ENCODE measurements at regions not wholly inside any gene's neighbourhood (a gene's known extent, or its start where the extent isn't known, plus 50 kb on each side); places are given as distances from the start of the nearest gene placed in this dataset.

DNA sequence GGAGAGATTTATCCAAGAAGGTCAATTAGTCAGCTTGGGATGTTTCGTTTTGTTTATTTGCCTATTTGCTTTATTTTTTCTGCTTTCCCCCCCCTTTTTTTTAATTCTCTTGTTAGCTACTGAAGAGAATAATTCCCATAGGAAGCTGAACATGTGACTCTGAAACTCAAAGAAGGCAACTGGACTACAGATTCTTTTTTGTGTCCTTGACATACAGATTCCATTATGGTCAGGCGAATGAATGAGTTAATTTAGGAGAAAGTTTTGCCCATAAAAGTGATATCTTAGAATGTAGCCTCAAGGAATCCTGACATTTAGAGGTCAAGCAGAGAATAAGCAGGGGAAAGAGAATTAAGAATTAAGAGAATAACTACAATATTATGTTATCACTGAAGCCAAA lies 514.2 kb upstream of the LINC00305 start:
- in situ Hi-C loops (cut with HindIII; ENCODE audit: low sequenced_read_pairs): no loop called here

DNA sequence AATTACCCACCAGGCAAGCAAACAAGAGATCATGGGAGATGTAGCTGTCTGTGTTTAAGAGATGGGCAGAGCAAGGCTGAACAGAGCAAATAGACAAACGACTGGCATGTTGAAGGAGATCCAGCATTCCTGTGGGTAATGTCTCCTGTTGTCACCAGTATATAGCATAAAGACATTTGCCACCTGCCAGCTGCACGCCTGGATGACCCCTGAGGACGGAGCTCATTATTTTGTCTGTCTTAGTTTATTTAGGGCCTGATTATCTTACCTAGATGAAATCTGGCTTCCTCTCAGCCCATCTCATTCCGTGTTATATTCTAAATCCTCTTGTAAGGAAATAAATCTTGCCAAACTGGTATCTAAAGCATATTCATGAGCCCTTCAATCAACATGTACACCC lies 510.3 kb upstream of the LINC00305 start:
- in situ Hi-C loops (cut with HindIII; ENCODE audit: low sequenced_read_pairs): no loop called here

DNA sequence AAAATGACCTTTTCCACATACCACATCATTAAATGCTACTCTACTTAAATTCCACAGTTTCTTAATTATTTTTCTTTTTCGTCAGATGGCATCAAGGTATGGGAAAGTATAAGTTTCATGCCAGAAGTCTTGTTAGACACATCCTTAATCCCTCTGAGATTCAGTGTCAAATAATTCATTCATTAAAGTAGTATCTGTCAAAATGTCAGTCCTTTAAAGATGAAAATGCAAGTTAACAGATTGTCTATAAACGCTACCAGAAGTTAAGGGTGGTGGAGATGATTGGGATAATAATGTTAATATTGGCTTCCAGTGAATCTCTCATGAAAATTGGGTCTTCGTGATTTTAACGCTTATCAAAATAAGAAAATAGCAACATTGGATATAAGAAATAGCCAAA lies 504.2 kb upstream of the LINC00305 start:
- in situ Hi-C loops (cut with HindIII; ENCODE audit: low sequenced_read_pairs): no loop called here

DNA sequence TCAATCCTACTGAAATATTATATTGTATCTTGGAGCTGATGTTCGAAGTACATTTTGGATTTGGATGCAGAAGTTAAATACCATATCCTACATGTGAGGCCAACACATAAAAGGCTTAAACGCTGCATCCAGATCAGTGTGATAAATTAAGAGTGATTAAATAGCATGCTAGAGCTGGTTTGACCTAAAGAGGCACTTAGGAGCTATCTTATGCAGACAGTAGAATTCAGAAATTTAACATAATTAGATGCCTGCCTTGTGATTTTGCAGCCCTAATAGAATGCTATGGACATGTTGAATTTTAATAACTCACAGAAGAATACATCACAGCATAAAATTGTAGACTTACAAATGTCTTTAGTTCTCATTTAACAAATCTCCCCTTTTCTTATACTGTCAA lies 501.2 kb upstream of the LINC00305 start:
- in situ Hi-C loops (cut with HindIII; ENCODE audit: low sequenced_read_pairs): no loop called here

DNA sequence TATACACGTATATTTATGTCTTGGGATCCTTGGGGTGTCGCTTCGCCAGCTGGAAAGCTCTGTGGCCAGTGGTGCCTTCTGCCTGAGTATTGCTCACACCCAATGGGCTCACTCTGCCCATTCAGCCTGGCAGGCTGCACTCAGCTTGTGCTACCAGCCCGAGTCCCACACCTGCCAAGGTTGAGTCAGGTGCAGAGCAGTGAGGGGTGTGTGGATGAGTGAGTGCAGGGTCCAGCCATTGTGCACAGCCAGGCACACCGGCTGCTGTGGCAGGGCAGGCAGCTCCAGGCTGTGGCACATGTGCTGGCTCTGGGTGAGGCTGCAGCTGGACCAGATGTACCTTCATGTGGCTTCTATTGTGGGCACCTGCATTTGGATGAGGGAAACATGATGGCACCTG lies 496.9 kb upstream of the LINC00305 start:
- in situ Hi-C loops (cut with HindIII; ENCODE audit: low sequenced_read_pairs): no loop called here

DNA sequence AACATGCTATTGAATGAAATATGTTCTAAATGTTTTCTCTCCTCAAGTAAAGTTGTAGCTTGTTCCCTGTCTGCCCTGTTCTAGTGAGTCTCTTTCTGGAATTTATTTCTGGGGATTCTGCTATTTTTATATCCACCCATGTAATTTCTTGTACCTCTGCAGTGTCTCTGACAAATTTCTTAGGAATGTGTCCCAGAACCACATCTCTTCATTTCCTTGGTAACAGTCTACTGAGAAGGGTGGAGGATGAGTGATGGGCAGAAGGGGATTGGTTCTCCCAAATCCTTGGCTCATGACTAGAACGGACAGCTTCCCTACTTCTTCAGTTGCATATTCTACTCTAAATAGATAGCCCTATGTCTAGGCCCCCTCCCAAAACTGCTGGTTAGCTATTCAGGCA lies 490.6 kb upstream of the LINC00305 start:
- in situ Hi-C loops (cut with HindIII; ENCODE audit: low sequenced_read_pairs): no loop called here

DNA sequence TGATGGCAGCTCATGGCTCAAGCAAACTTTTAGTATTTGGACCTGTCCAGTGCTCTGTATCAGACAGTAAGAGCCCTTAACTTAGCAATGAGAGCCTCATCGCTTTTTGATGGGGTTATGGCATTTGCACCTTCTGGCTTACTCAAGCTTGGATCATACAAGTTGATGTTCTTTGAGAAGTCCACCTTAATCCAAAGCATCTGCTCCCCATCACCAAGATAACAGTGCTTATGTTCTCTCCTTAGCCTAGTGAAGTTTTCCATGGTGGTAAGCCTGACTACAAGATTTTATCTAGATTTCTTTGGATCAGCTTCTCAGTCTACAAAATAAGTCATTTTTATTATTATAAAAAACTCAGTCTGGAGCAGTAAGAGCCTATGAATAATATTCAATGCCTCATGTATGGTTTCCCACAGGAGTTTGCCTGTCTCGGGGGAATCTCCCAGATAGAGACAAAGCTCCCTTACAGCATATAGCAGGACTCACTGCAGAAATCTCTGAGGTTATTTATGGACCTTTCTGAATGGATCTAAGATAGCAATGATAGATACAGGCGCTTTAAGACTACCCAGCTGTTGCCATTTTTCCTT lies 472.2 kb upstream of the LINC00305 start:
- in situ Hi-C loops (cut with HindIII; ENCODE audit: low sequenced_read_pairs): no loop called here

DNA sequence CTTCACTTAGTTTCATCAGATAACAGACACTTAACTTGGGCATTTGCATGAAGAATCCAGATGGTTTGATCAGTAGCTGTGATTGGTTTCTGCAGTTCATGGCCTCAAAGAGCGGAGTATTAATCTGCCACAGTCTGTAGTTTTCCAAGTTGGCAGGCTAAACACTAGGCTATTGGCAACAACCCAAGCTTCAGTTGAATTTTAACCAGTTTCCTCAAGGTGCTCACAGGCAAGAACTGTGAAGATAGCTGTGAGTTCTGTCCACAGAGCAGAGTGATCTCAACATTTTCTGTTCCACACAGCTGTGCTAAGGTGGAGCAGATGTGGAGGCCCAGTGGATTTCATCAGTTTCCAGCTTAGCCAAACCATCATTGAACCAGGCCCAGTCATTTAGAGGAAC lies 469.5 kb upstream of the LINC00305 start:
- in situ Hi-C loops (cut with HindIII; ENCODE audit: low sequenced_read_pairs): no loop called here

DNA sequence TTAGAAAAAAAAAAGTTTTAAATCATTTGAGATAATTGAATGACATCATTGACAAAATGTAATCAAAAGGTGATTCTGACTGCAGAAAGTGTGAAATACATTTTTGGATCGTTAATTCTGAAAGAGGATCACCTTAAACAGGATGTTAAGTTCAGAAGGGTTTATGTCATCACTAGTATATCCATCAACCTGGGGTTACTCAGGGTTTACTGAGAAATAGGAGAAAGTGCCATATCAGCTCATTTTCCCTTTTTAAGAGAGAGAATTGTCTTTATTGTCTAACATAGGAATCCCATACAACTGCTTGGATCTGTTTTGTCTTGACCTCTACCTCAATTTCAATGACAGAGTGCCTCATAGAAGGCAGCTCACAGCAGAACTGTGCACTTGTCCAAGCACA lies 466.1 kb upstream of the LINC00305 start:
- in situ Hi-C loops (cut with HindIII; ENCODE audit: low sequenced_read_pairs): no loop called here

DNA sequence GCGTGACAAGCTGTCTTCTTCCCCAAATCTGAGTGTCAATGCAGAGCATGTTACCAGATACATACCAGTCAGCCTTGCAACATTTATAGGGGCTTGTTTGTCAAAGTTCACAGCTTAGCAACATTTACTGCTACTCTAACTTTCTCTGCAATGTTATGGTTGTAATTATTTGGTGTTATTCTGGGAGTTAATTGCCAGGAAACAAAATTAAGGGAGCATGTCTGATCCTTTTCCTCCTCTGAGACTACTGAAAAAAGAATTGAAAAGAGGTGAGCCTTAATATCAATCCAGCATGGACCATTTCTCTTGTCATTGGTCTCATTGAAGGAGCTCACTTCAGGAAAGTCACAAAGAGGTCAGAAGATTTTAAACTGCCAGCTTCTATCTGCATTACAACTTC lies 465.6 kb upstream of the LINC00305 start:
- in situ Hi-C loops (cut with HindIII; ENCODE audit: low sequenced_read_pairs): no loop called here

DNA sequence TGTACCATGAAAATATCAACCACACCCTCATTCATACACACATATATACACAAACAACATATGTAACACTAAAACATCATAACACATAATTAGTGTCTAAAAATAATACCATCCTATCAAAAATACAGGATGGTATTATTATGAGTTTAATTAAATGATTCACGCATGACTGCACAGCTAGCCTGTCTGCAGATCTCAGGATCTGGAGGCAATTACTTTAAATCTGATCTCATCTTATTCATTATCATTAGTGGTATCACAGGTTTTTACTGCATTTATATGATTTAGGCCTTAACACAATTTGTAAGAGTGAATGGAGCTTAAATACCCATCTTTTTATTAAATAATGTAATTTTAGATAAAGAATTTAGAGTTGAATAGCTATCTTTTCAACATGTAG lies 443.4 kb upstream of the LINC00305 start:
- in situ Hi-C loops (cut with HindIII; ENCODE audit: low sequenced_read_pairs): no loop called here

DNA sequence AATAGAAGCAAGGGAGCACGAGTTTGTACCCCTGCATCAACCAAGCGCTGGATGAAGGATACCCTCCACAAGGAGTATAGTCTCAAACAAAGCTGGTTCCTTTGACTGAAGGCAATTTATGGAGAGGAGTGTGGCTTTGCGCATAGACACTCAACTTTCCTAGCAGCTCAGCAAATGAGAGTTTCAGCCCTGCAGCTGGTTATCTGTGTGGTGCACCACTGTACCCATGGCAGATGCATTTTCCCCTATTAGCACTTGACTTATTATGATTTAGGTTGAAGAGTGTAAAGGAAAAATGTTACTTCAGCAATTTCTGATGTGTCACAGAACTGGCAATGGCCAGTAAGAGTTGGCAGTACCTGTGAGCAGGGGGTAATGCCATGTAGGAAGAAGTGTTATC lies 440.1 kb upstream of the LINC00305 start:
- in situ Hi-C loops (cut with HindIII; ENCODE audit: low sequenced_read_pairs): no loop called here

DNA sequence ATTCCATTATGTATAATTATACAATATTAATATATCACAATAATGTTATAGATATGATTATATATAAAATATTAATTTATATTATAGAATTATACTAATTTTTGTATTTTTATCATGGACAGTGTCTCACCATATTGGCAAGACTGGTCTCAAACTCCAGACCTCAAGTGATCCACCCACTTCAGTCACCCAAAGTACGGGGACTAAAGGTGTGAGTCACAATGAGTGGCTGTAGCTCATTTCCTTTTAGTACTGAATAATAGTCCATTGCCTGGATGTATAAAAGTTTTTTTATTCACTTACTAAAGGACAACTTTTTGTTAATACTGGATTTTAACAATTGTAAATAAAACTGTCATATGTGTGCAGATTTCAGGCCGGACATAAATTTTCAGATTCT lies 417.6 kb upstream of the LINC00305 start:
- in situ Hi-C loops (cut with HindIII; ENCODE audit: low sequenced_read_pairs): no loop called here

DNA sequence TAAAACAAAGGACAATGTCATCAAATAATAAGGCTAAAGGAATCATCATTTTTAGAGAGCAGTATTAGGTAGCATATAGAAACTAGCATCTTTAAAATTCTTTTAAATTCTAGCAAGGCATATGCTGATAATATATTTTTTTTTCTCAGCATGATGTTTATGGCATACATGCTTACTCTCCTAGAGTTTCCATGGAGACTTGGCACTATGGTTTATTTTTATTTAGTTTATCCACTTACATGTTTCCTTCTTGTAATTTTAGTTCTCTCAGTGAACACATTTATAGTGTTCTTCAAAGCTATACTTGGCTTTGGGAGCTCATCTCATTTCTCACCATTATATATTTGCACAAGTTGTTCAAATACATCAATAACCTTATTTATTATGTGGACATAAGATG lies 413.8 kb upstream of the LINC00305 start:
- in situ Hi-C loops (cut with HindIII; ENCODE audit: low sequenced_read_pairs): no loop called here

DNA sequence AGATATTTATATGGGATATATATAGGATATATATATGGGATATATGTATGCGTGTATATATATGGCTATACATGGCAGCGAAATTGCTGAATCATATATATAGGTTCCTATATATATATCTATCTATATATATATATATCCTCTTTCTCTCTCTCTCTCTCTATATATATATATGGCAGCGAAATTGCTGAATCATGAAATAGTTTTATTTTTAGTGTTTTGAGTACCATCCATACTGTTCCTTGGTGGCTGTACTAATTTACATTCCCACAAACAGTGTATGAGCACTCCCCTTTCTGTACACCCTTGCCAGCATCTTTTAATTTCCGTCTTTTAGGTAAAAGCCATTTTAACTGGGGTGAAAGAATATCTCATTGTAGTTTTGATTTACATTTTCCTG lies 397.6 kb upstream of the LINC00305 start:
- in situ Hi-C loops (cut with HindIII; ENCODE audit: low sequenced_read_pairs): no loop called here

DNA sequence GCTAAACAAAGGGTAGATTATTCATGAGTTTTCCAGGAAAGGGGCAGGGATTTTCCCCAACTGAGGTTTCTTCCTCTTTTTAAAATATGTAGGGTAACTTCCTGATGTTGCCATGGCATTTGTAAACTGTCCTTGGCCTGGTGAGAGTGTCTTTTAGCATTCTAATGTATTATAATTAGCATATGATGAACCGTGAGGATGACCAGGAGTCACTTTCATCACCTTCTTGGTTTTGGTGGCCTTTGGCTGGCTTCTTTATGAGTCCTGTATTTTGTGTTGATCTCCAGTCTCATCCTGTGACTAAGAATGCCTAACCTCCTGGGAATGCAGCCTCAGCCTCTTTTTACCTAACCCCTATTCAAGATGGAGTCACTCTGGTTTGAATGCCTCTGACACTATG lies 391.0 kb upstream of the LINC00305 start:
- in situ Hi-C loops (cut with HindIII; ENCODE audit: low sequenced_read_pairs): no loop called here

DNA sequence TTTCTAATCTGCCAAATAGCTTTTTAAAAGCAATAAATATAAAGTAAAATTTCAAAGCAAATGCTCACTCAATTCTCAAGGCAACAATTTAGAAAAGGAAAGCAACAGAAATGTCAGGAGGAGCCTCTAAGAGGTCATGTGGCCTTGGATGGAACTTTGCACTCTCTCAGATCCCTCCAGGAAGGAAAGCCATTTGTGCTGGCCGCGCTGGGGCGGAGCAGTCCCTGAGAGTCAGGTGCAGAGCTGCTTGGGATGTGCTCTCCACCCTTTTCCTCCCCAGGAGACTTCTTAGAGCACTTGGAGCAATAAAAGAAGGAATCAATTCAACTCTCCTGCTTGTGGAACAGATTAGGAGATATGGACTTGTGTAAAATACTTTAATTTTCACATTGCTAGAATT lies 379.8 kb upstream of the LINC00305 start:
- in situ Hi-C loops (cut with HindIII; ENCODE audit: low sequenced_read_pairs): no loop called here

DNA sequence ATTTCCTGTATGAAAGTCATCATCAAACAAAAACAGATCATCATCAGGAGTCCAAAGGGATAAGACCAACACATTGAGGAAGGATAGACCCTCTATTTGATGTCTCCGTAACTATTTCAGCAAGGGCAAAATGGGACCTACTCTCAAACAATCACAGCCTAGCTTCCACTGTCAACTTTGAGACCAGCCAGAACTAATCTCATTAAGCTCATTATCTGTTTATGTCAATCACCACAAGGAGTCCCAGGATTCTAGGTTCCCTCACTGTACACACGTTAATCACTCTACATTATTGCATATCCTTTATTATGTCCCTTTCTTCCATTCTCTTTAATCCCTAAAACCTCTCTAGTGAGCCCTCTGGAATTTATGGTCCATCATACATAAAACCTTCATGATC lies 370.3 kb upstream of the LINC00305 start:
- in situ Hi-C loops (cut with HindIII; ENCODE audit: low sequenced_read_pairs): no loop called here

DNA sequence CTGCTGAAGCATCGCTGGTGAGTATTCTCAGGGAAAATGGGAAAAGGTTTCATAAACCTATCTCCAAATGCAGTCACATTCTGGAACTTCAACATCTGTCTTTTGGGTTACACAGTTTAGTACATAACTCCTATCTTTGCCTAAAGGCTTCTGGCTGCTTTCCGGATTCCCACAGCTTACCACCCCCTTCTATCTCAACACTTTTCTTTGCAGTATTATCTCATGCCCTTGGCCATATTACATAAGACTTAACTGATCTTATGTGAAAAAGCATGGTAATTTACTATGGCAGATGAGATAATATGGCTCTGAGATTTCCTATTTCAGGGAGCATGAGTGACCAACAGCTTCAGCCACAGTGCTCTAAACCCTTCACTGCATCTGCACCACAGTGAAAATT lies 369.3 kb upstream of the LINC00305 start:
- in situ Hi-C loops (cut with HindIII; ENCODE audit: low sequenced_read_pairs): no loop called here

DNA sequence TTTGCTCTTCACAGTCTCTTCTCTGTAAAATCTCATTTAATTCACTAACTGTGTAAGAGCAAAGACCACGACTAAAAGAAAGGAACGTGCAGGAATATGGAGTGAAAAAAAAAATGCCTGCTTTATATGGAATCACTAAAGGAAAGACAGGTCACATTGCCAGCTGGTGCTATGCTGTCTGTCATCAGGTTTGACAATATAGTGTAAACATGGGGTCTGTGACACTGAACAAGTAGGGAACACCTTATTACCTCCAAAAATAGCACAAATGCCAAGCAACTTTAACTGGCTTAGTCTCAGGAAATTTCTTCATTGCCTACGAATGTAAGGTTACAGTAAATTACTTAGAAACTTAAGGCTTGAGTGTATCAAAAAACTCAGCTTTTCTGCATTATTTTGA lies 364.5 kb upstream of the LINC00305 start:
- in situ Hi-C loops (cut with HindIII; ENCODE audit: low sequenced_read_pairs): no loop called here

DNA sequence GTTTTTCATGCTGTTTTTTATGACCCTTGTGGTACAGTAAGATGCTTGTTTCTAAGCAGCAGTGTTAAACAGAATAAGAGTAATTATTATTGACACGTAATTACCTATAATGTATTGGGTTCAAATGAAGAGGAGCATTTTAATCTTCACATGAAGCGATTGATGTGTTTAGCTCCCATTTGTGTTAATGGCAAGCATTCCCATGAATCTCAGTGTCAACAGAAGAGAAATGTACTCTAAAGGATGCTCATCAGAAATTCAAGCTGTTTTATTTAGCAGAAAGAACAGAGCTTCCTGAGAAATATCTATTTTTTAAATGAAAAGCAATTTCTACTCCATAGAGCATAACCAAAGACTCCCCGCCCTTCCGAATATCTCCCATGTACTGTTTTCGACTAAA lies 341.3 kb upstream of the LINC00305 start:
- in situ Hi-C loops (cut with HindIII; ENCODE audit: low sequenced_read_pairs): no loop called here

DNA sequence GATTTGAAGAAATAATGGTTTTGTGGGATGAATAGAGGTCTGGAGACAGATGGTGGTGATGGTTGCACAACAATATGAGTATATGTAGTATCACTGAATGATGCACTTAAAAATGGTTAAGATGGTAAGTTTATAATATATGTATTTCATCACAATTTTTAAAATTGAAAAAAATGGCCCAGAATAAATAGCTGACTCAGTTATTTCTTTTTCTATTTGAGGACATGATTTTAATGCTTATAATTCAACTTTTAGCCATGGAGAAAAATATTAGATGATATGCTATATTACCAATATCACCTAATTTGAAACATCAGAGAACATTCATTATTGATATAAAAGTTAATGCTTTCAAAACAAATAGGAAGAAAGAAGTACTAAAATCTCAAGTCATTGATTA lies 339.8 kb upstream of the LINC00305 start:
- in situ Hi-C loops (cut with HindIII; ENCODE audit: low sequenced_read_pairs): no loop called here

DNA sequence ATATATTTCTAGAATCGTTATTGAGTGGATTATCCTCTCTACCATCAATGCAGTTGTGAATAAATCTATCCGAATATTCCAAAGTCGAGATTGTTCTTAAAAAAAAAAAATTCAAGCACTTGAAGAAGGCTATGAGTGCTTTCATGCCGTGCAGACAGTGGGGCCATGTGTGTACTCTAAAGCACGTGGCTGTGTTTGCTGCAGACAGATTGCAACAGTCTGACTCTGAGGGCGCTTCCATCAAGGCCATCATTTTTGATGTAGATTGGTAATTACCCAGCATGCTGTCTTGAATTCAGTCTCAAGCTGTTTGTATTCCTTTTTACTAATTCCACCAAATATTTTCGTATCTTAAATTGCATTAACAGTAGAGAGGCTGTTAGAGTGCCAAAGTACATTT lies 325.9 kb upstream of the LINC00305 start:
- in situ Hi-C loops (cut with HindIII; ENCODE audit: low sequenced_read_pairs): no loop called here

DNA sequence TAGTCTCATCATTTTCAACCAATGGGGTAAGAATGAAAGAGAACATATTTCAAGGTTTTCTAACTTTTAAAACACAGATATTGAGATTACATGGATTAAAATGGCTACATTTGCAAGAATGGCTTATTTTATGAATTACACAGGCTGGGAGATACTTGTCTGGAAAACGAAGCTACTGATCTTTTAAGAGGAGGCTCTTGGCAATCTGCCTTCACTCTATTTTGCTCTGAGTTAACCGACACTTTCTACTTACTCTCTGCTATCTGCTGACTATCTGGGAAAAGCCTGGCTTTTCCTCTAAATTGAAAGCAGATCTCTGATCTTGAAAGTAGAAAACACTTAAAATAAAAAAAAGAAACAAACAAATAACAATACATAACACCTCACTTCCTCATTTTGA lies 325.4 kb upstream of the LINC00305 start:
- in situ Hi-C loops (cut with HindIII; ENCODE audit: low sequenced_read_pairs): no loop called here
